ENCODE measurements at regions not wholly inside any gene's neighbourhood (a gene's known extent, or its start where the extent isn't known, plus 50 kb on each side); places are given as distances from the start of the nearest gene placed in this dataset.
A peak's percentile ranks its signal among the peaks of the same experiment; 100 is the strongest.
"Not testable (repeated sequence)": the region's sequence is repeated elsewhere in the genome, so short reads cannot be mapped to it uniquely, and the experiment has no call there.

GRCh38 chr18:22816266-22817176, 116.6 kb upstream of the RBBP8 start:
- no peak for DNase-seq (ENCODE audit: low read depth)

DNA sequence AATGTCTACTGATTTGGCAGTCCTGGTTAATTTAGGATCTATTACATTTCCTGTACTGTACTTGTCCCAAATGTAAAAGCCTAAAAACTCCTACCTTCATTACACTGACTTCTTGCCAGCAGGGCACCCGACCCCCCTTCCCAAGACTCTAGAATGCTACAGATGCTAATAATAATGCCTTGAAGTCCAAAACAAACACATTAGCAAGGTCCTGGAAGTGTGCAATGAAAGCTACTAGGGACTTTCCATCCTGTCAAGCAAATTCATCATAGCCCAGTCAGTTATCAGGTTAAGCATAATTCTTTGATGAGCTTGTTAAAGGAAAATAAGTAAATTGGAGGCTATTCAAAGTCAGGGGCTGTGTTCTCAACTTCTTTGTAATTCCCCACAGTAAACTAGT, 115.3 kb upstream of the RBBP8 start:
- no peak for DNase-seq (ENCODE audit: low read depth)

DNA sequence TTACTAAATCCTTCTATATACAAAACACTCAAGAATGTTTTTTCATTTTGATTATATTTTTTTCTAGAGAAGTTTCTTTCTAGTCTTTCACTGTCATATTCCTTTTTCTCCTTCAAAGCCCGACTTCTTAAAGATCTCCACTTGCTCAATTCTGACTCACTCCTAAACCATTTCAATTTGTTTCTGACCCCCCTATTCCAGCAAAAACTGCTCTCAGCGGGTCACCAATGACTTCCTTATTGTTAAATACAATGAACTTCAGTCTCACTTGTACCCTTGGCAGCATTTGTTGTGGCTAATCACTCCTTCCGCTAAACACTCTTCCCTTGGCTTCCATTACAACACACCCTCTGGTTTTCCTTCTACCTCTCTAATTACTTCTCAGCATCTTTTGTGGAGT, 111.1 kb upstream of the RBBP8 start:
- DNase-seq (ENCODE audit: low read depth) = peak; percentile 55

- no peak for DNase-seq (ENCODE audit: low read depth)
Observed at GRCh38 chr18:22822841-22823508, 110.2 kb upstream of the RBBP8 start.

DNA sequence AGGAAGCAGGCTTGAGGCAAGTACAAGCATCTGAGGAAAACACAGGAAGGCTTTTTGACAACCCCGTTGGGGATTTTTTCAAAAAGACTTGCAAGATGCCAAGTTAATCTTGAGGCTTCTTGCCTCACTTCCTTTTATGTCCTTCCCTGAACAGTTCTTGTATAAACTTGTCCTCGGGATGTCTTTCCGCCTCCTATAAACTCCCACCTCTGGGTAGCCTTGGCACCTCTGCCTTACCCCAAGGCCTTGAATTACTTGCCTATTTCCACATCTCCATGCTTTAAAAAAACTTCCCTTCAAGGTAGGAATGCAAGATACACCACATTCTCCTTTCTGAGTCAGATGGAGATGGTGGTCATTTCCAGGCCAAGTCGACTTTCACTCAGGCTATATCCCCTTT, 106.4 kb upstream of the RBBP8 start:
- no peak for DNase-seq (ENCODE audit: low read depth)

DNA sequence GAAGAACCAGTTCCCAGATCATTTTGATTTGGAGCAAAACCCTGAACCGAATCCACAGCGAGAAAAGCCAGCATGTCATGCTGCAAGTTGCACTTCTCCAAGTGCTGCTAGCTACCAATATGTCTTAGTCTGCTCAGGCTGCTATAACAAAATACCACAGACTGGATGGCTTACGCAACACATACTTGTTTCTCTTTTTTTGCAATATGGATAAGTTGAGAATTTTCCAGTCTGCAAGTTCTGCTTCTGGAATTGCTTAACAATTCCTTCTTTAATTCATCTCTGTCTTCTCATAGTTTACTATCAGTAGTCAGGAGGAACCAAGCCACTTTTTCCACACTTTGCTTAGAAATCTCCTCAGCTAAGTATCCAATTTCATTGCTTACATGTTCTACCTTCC, 105.9 kb upstream of the RBBP8 start:
- no peak for DNase-seq (ENCODE audit: low read depth)

GRCh38 chr18:22827741-22828140, 105.4 kb upstream of the RBBP8 start:
- no peak for DNase-seq (ENCODE audit: low read depth)

GRCh38 chr18:22828171-22828570, 105.0 kb upstream of the RBBP8 start:
- DNase-seq (ENCODE audit: low read depth) = peak; percentile 40

- DNase-seq (ENCODE audit: low read depth) = not testable (repeated sequence)
Observed at GRCh38 chr18:22828583-22828982, 104.5 kb upstream of the RBBP8 start.

GRCh38 chr18:22829781-22830180, 103.3 kb upstream of the RBBP8 start:
- no peak for DNase-seq (ENCODE audit: low read depth)

- DNase-seq (ENCODE audit: low read depth) = no peak
Observed at GRCh38 chr18:22830511-22830910, 102.6 kb upstream of the RBBP8 start.

DNA sequence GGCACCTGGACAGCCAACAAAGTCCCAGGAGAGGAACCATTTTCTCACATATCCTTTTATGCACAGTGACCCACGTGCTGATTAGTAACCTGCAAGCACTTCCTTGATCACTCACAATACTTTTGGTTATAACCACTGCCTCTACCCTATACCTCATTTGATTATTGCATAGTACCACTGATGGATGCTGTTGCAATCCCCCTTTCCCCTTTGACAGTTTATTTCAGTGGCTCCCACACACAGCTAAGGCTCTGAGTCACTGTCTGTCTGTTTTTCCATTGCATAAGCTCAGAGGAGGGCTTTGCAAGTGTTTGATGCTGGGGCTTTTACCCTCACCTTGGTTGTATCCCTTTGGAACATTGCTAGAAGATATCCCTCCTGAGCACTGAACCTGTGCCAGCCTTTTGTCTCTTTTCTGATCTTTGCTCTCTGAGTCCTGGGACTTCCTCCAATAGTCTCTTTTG, 101.7 kb upstream of the RBBP8 start:
- DNase-seq (ENCODE audit: low read depth) = peak; percentile 35

DNA sequence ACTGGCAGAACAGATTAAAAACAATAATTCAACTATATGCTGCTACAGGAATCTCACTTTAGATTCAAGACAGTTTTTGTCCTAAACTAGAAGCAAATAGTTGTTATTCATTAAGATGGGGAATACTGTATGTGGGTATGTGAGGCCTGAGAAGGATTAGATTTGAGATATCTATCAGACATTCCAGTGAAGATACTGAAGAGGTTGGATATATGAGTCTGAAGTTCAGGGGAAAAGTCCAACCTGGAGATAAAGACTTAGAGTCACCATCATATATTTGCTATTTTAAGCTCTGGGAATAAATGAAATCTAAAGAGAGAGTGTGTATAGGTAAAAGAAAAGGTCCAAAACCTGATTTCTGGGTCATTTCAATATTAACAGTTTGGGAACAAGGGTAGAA, 96.2 kb upstream of the RBBP8 start:
- DNase-seq (ENCODE audit: low read depth) = no peak

DNA sequence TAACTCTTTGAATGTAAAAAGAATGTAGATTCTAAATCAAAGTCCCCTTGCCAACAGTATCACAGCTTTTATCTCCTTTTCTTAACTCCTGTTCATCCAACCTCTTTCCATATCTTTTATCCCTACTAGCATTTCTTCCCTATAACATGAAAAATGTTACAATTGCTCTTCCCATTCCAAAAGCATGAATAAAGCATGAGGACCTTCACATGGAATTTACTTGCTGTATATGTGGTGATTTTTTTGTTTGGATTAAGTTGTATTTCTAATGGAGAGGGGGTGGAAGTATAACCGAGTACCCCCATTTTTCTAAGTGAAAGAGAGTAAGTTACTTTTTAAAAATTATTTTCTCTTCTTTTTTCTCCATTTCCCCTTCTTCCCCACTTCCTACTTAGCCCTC, 94.9 kb upstream of the RBBP8 start:
- no peak for DNase-seq (ENCODE audit: low read depth)

- no peak for DNase-seq (ENCODE audit: low read depth)
Observed at GRCh38 chr18:22838639-22839277, 94.4 kb upstream of the RBBP8 start.

DNA sequence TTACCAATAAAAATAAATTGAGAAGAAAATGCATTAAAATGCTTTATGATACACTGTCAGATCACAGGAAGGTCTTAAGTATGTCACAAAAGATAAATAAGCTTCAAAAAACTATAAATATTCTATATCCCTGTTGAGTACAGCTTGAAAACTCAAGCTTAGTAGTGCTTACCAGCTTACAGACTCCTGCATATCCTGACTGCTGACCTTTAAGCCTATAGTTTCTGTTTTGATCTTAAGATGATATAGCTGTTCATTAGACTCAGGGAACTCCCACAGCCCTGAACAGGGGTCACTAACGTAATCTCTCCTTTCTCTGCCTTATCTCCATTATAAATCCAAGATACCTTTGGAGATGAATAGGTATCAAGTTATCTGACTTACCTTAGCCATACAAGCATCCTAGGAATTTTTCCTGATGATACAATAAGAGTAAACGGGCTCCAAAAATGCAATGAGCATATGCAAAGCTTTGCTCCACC, 93.7 kb upstream of the RBBP8 start:
- no peak for DNase-seq (ENCODE audit: low read depth)

GRCh38 chr18:22840606-22841144, 92.5 kb upstream of the RBBP8 start:
- DNase-seq (ENCODE audit: low read depth) = no peak

- DNase-seq (ENCODE audit: low read depth) = no peak
Observed at GRCh38 chr18:22841840-22842239, 91.3 kb upstream of the RBBP8 start.

DNA sequence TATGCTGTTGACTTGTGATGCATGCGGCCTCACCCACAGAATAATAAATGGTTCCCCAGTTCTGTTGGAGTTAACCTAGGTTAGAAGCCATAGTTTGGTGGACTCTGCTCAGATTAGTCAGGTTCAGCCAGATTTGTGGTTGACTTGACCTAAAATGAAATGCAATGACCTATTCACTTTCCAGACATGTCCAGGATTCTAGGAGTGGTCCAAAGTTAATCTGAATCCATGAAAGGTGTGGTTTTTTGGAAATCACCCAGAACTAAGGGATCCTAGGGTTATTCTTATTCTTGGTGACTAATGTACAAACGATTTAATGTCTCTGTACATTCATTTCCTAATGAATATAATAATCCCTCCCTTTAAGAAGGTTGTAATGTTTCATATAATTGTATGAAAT, 88.9 kb upstream of the RBBP8 start:
- no peak for DNase-seq (ENCODE audit: low read depth)

GRCh38 chr18:22844628-22845027, 88.5 kb upstream of the RBBP8 start:
- DNase-seq (ENCODE audit: low read depth) = no peak

DNA sequence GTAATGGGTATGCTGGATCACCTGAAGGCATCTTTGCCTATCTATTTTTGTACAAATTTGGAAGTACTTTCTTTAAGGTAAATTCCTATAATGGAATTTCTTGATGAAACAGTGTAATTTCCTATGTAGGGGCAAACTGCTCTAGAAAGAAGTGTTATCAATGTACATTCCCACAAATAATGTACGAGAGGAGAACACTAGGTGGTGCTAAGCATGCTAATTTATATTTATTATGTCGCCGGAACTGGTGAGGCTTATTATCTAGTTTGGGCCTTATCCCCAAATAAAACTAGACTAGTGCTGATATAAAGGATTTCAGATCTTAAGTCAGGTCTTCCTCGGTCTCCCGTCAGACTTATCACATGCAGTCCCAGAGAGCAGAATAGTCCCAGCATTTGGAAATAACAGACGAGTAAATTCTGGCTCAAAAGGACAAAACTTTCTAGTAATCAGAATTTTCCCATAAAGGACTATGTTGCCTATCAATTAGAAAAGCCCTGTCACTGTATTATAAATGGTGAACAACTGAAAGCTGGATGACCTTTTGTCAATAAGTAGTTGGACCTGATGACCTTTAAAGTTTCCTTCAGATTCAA, 86.9 kb upstream of the RBBP8 start:
- no peak for DNase-seq (ENCODE audit: low read depth)

GRCh38 chr18:22846697-22847096, 86.4 kb upstream of the RBBP8 start:
- no peak for DNase-seq (ENCODE audit: low read depth)
